ENCODE measurements at regions not wholly inside any gene's neighbourhood (a gene's known extent, or its start where the extent isn't known, plus 50 kb on each side); places are given as distances from the start of the nearest gene placed in this dataset.

GRCh38 chr20:55610756-55611155, 394.6 kb downstream of the CBLN4 start:
- H2AFZ ChIP-seq (ENCODE audit: low read depth, low read length), result no peak overlapping the region
- H3K4me3 ChIP-seq (ENCODE audit: low read length), result no peak overlapping the region
- H3K27me3 ChIP-seq (ENCODE audit: insufficient read depth, low read length), result no peaks in the 10 kb centered on the region
- no peaks in the 10 kb centered on the region for H3K36me3 ChIP-seq (ENCODE audit: insufficient read depth, low read length)
- no peaks in the 10 kb centered on the region for H3K4me1 ChIP-seq (ENCODE audit: insufficient read depth, low read length)
- H3K9me3 ChIP-seq (ENCODE audit: low read length), result no peaks in the 10 kb centered on the region

- H3K27me3 ChIP-seq (ENCODE audit: insufficient read depth, low read length), result no peaks in the 10 kb centered on the region
- no peaks in the 10 kb centered on the region for H3K9me3 ChIP-seq (ENCODE audit: low read length)
- H3K36me3 ChIP-seq (ENCODE audit: insufficient read depth, low read length), result no peaks in the 10 kb centered on the region
- no peak overlapping the region for H3K4me3 ChIP-seq (ENCODE audit: low read length)
- no peak overlapping the region for H2AFZ ChIP-seq (ENCODE audit: low read depth, low read length)
- no peaks in the 10 kb centered on the region for H3K4me1 ChIP-seq (ENCODE audit: insufficient read depth, low read length)
These were observed 399.7 kb downstream of the CBLN4 start for GRCh38 chr20:55605594-55605993.

GRCh38 chr20:55597526-55597925, 407.8 kb downstream of the CBLN4 start:
- Histone ChIP-seq H3K4me3 (ENCODE audit: low read length) (no peak overlapping the region), H3K9me3 (ENCODE audit: low read length) (no peaks in the 10 kb centered on the region), H3K36me3 (ENCODE audit: insufficient read depth, low read length) (no peaks in the 10 kb centered on the region)

GRCh38 chr20:55596431-55596830, 408.9 kb downstream of the CBLN4 start:
- Histone ChIP-seq H3K9me3 (ENCODE audit: low read length) (no peaks in the 10 kb centered on the region), H3K36me3 (ENCODE audit: insufficient read depth, low read length) (no peaks in the 10 kb centered on the region), H2AFZ (ENCODE audit: low read depth, low read length) (no peak overlapping the region), H3K4me1 (ENCODE audit: insufficient read depth, low read length) (no peaks in the 10 kb centered on the region), H3K27me3 (ENCODE audit: insufficient read depth, low read length) (no peaks in the 10 kb centered on the region), H3K4me3 (ENCODE audit: low read length) (no peak overlapping the region)

More at GRCh38 chr20:55597526-55597925, 407.8 kb downstream of the CBLN4 start:
- H3K4me1 ChIP-seq (ENCODE audit: insufficient read depth, low read length), result no peaks in the 10 kb centered on the region
- H3K27me3 ChIP-seq (ENCODE audit: insufficient read depth, low read length), result no peaks in the 10 kb centered on the region
- H2AFZ ChIP-seq (ENCODE audit: low read depth, low read length), result no peak overlapping the region

- H2AFZ ChIP-seq (ENCODE audit: low read depth, low read length), result no peak overlapping the region
- H3K4me1 ChIP-seq (ENCODE audit: insufficient read depth, low read length), result no peaks in the 10 kb centered on the region
- H3K27me3 ChIP-seq (ENCODE audit: insufficient read depth, low read length), result no peaks in the 10 kb centered on the region
- H3K4me3 ChIP-seq (ENCODE audit: low read length), result no peak overlapping the region
- H3K36me3 ChIP-seq (ENCODE audit: insufficient read depth, low read length), result no peaks in the 10 kb centered on the region
- H3K9me3 ChIP-seq (ENCODE audit: low read length), result no peaks in the 10 kb centered on the region
These were observed 412.5 kb downstream of the CBLN4 start for GRCh38 chr20:55592866-55593265.

- Histone ChIP-seq H3K9me3 (ENCODE audit: low read length) (no peaks in the 10 kb centered on the region), H3K27me3 (ENCODE audit: insufficient read depth, low read length) (no peaks in the 10 kb centered on the region), H3K36me3 (ENCODE audit: insufficient read depth, low read length) (no peaks in the 10 kb centered on the region), H3K4me1 (ENCODE audit: insufficient read depth, low read length) (no peaks in the 10 kb centered on the region), H2AFZ (ENCODE audit: low read depth, low read length) (no peak overlapping the region), H3K4me3 (ENCODE audit: low read length) (no peak overlapping the region)
These were observed 418.7 kb downstream of the CBLN4 start for GRCh38 chr20:55586610-55587009.

- no peaks in the 10 kb centered on the region for H3K9me3 ChIP-seq (ENCODE audit: low read length)
- H3K4me1 ChIP-seq (ENCODE audit: insufficient read depth, low read length), result no peaks in the 10 kb centered on the region
- H3K36me3 ChIP-seq (ENCODE audit: insufficient read depth, low read length), result no peaks in the 10 kb centered on the region
- H3K27me3 ChIP-seq (ENCODE audit: insufficient read depth, low read length), result no peaks in the 10 kb centered on the region
- H3K4me3 ChIP-seq (ENCODE audit: low read length), result no peak overlapping the region
- no peak overlapping the region for H2AFZ ChIP-seq (ENCODE audit: low read depth, low read length)
These were observed 420.4 kb downstream of the CBLN4 start for GRCh38 chr20:55584964-55585363.

GRCh38 chr20:55584307-55584706, 421.0 kb downstream of the CBLN4 start:
- no peak overlapping the region for H2AFZ ChIP-seq (ENCODE audit: low read depth, low read length)
- H3K4me3 ChIP-seq (ENCODE audit: low read length), result no peak overlapping the region
- no peaks in the 10 kb centered on the region for H3K36me3 ChIP-seq (ENCODE audit: insufficient read depth, low read length)
- no peaks in the 10 kb centered on the region for H3K9me3 ChIP-seq (ENCODE audit: low read length)
- no peaks in the 10 kb centered on the region for H3K27me3 ChIP-seq (ENCODE audit: insufficient read depth, low read length)
- no peaks in the 10 kb centered on the region for H3K4me1 ChIP-seq (ENCODE audit: insufficient read depth, low read length)

GRCh38 chr20:55583036-55583435, 422.3 kb downstream of the CBLN4 start:
- H3K4me3 ChIP-seq (ENCODE audit: low read length), result no peak overlapping the region
- H3K27me3 ChIP-seq (ENCODE audit: insufficient read depth, low read length), result no peaks in the 10 kb centered on the region
- H3K9me3 ChIP-seq (ENCODE audit: low read length), result no peaks in the 10 kb centered on the region
- no peaks in the 10 kb centered on the region for H3K4me1 ChIP-seq (ENCODE audit: insufficient read depth, low read length)
- H2AFZ ChIP-seq (ENCODE audit: low read depth, low read length), result no peak overlapping the region
- H3K36me3 ChIP-seq (ENCODE audit: insufficient read depth, low read length), result no peaks in the 10 kb centered on the region

GRCh38 chr20:55582498-55582897, 422.8 kb downstream of the CBLN4 start:
- H3K4me1 ChIP-seq (ENCODE audit: insufficient read depth, low read length), result no peaks in the 10 kb centered on the region
- H3K9me3 ChIP-seq (ENCODE audit: low read length), result no peaks in the 10 kb centered on the region
- no peaks in the 10 kb centered on the region for H3K36me3 ChIP-seq (ENCODE audit: insufficient read depth, low read length)
- no peaks in the 10 kb centered on the region for H3K27me3 ChIP-seq (ENCODE audit: insufficient read depth, low read length)
- no peak overlapping the region for H3K4me3 ChIP-seq (ENCODE audit: low read length)
- H2AFZ ChIP-seq (ENCODE audit: low read depth, low read length), result no peak overlapping the region

- Histone ChIP-seq H3K4me1 (ENCODE audit: insufficient read depth, low read length) (no peaks in the 10 kb centered on the region), H3K4me3 (ENCODE audit: low read length) (no peak overlapping the region), H3K27me3 (ENCODE audit: insufficient read depth, low read length) (no peaks in the 10 kb centered on the region), H3K36me3 (ENCODE audit: insufficient read depth, low read length) (no peaks in the 10 kb centered on the region), H3K9me3 (ENCODE audit: low read length) (no peaks in the 10 kb centered on the region), H2AFZ (ENCODE audit: low read depth, low read length) (no peak overlapping the region)
These were observed 423.8 kb downstream of the CBLN4 start for GRCh38 chr20:55581519-55581918.

- Histone ChIP-seq H3K36me3 (ENCODE audit: insufficient read depth, low read length) (no peaks in the 10 kb centered on the region), H3K9me3 (ENCODE audit: low read length) (no peaks in the 10 kb centered on the region), H3K4me1 (ENCODE audit: insufficient read depth, low read length) (no peaks in the 10 kb centered on the region), H3K4me3 (ENCODE audit: low read length) (no peak overlapping the region), H2AFZ (ENCODE audit: low read depth, low read length) (no peak overlapping the region), H3K27me3 (ENCODE audit: insufficient read depth, low read length) (no peaks in the 10 kb centered on the region)
These were observed 424.8 kb downstream of the CBLN4 start for GRCh38 chr20:55580475-55580874.

- Histone ChIP-seq H3K4me3 (ENCODE audit: low read length) (no peak overlapping the region), H3K4me1 (ENCODE audit: insufficient read depth, low read length) (no peaks in the 10 kb centered on the region), H3K9me3 (ENCODE audit: low read length) (no peaks in the 10 kb centered on the region), H3K27me3 (ENCODE audit: insufficient read depth, low read length) (no peaks in the 10 kb centered on the region), H2AFZ (ENCODE audit: low read depth, low read length) (no peak overlapping the region), H3K36me3 (ENCODE audit: insufficient read depth, low read length) (no peaks in the 10 kb centered on the region)
These were observed 425.5 kb downstream of the CBLN4 start for GRCh38 chr20:55579802-55580201.

GRCh38 chr20:55576981-55577380, 428.3 kb downstream of the CBLN4 start:
- Histone ChIP-seq H3K9me3 (ENCODE audit: low read length) (no peaks in the 10 kb centered on the region), H3K27me3 (ENCODE audit: insufficient read depth, low read length) (no peaks in the 10 kb centered on the region), H3K36me3 (ENCODE audit: insufficient read depth, low read length) (no peaks in the 10 kb centered on the region), H3K4me3 (ENCODE audit: low read length) (no peak overlapping the region), H2AFZ (ENCODE audit: low read depth, low read length) (no peak overlapping the region), H3K4me1 (ENCODE audit: insufficient read depth, low read length) (no peaks in the 10 kb centered on the region)
